A549 (cell line): ENCODE measurements at regions not wholly inside any gene's neighbourhood (a gene's known extent, or its start where the extent isn't known, plus 50 kb on each side); places are given as distances from the start of the nearest gene placed in this dataset.

Source experiments
- BHLHE40 ChIP-seq: IDR thresholded peaks from 2 replicates; pipeline ENCODE4 v1.6.1; 2012; ENCODE audit warnings: low read depth, low read length, inconsistent platforms
- CBX2 ChIP-seq: fragments of 200-600 bp; sonication (generic); IDR thresholded peaks from 2 replicates; pipeline ENCODE4 v1.6.1; 2016; ENCODE audit warnings: low read depth, mild to moderate bottlenecking, borderline replicate concordance
- CBX8 ChIP-seq: fragments of 200-600 bp; sonication (generic); IDR thresholded peaks from 2 replicates; pipeline ENCODE4 v1.6.1; 2016
- ESRRA ChIP-seq: fragments of 150-350 bp; IDR thresholded peaks from 2 replicates; pipeline ENCODE4 v1.6.1; 2014; ENCODE audit warnings: mild to moderate bottlenecking, low read length, borderline replicate concordance
- MAFK ChIP-seq: fragments of 450-650 bp; IDR thresholded peaks from 2 replicates; pipeline ENCODE4 v1.6.1; 2014; ENCODE audit not compliant: partially characterized antibody
- PBX3 ChIP-seq: IDR thresholded peaks from 2 replicates; pipeline ENCODE4 v1.6.1; 2012
- POLR2A ChIP-seq: IDR thresholded peaks from 2 replicates; pipeline ENCODE4 v1.6.1; 2012; ENCODE audit warnings: mild to moderate bottlenecking, low read length
- REST ChIP-seq: fragments of 200-600 bp; sonication (generic); IDR thresholded peaks from 2 replicates; pipeline ENCODE4 v1.6.1; 2016; ENCODE audit warnings: antibody characterized with exemption, mild to moderate bottlenecking, moderate library complexity
- RNF2 ChIP-seq: fragments of 200-600 bp; sonication (generic); IDR thresholded peaks from 2 replicates; pipeline ENCODE4 v1.6.1; 2016; ENCODE audit warnings: low read depth, mild to moderate bottlenecking, antibody characterized with exemption, moderate library complexity, borderline replicate concordance
- TF ChIP-seq, protein P1 (sequence below): fragments of >200 bp; sonication (Bioruptor Twin); formaldehyde crosslinking; IDR thresholded peaks from 3 replicates; pipeline ENCODE4 v1.5.1; 2016

GRCh38 chr1:119565131-119565772 lies 58.2 kb downstream of the HSD3B1 start:
- TF ChIP-seq BHLHE40 (no peak), CBX2 (no peak), REST (no peak), PBX3 (no peak), RNF2 (no peak), POLR2A (no peak), MAFK (no peak), ESRRA (no peak), CBX8 (no peak)
- TF ChIP-seq, protein P1, sequence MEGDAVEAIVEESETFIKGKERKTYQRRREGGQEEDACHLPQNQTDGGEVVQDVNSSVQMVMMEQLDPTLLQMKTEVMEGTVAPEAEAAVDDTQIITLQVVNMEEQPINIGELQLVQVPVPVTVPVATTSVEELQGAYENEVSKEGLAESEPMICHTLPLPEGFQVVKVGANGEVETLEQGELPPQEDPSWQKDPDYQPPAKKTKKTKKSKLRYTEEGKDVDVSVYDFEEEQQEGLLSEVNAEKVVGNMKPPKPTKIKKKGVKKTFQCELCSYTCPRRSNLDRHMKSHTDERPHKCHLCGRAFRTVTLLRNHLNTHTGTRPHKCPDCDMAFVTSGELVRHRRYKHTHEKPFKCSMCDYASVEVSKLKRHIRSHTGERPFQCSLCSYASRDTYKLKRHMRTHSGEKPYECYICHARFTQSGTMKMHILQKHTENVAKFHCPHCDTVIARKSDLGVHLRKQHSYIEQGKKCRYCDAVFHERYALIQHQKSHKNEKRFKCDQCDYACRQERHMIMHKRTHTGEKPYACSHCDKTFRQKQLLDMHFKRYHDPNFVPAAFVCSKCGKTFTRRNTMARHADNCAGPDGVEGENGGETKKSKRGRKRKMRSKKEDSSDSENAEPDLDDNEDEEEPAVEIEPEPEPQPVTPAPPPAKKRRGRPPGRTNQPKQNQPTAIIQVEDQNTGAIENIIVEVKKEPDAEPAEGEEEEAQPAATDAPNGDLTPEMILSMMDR = no peak
